NCI-H146 (cell line): ENCODE measurements at regions not wholly inside any gene's neighbourhood (a gene's known extent, or its start where the extent isn't known, plus 50 kb on each side); places are given as distances from the start of the nearest gene placed in this dataset.
"Not testable (repeated sequence)": the region's sequence is repeated elsewhere in the genome, so short reads cannot be mapped to it uniquely, and the experiment has no call there.

Source experiments
- DNase-seq: peaks from one replicate; lab custom pipeline; 2025; lab: John Stamatoyannopoulos, UW

- no peak for DNase-seq
These were observed 445.0 kb downstream of the ZNF536 start for GRCh38 chr19:30817197-30817596.

GRCh38 chr19:30815889-30816580 lies 443.9 kb downstream of the ZNF536 start:
- DNase-seq: no peak

- DNase-seq: no peak
These were observed 440.0 kb downstream of the ZNF536 start for GRCh38 chr19:30812099-30812678.

GRCh38 chr19:30811397-30812098 lies 439.4 kb downstream of the ZNF536 start:
- DNase-seq: no peak

- DNase-seq: no peak
These were observed 438.5 kb downstream of the ZNF536 start for GRCh38 chr19:30810726-30811125.

GRCh38 chr19:30807278-30807677 lies 435.1 kb downstream of the ZNF536 start:
- DNase-seq: no peak

- DNase-seq: no peak
These were observed 434.1 kb downstream of the ZNF536 start for GRCh38 chr19:30806311-30806710.

- no peak for DNase-seq
These were observed 432.6 kb downstream of the ZNF536 start for GRCh38 chr19:30804751-30805150.

GRCh38 chr19:30804333-30804732 lies 432.1 kb downstream of the ZNF536 start:
- not testable (repeated sequence) for DNase-seq

- DNase-seq: no peak
These were observed 430.3 kb downstream of the ZNF536 start for GRCh38 chr19:30802424-30803013.

- DNase-seq: no peak
These were observed 427.9 kb downstream of the ZNF536 start for GRCh38 chr19:30799865-30800755.

- no peak for DNase-seq
These were observed 423.5 kb downstream of the ZNF536 start for GRCh38 chr19:30795727-30796126.

GRCh38 chr19:30792561-30793505 lies 420.6 kb downstream of the ZNF536 start:
- no peak for DNase-seq

GRCh38 chr19:30791088-30791487 lies 418.9 kb downstream of the ZNF536 start:
- no peak for DNase-seq

- DNase-seq: no peak
These were observed 418.0 kb downstream of the ZNF536 start for GRCh38 chr19:30790056-30790680.

- DNase-seq: no peak
These were observed 416.1 kb downstream of the ZNF536 start for GRCh38 chr19:30788105-30788765.

- DNase-seq: no peak
These were observed 413.4 kb downstream of the ZNF536 start for GRCh38 chr19:30785458-30786137.

GRCh38 chr19:30784850-30785457 lies 412.8 kb downstream of the ZNF536 start:
- peak; percentile 29 for DNase-seq

GRCh38 chr19:30783936-30784335 lies 411.8 kb downstream of the ZNF536 start:
- no peak for DNase-seq
